Activated naive CD4-positive, alpha-beta T cell treated with anti-CD3 and anti-CD28 coated beads for 36 hours (primary cell): ENCODE measurements at regions not wholly inside any gene's neighbourhood (a gene's known extent, or its start where the extent isn't known, plus 50 kb on each side); places are given as distances from the start of the nearest gene placed in this dataset.

ENCODE experiments used
- CTCF ChIA-PET: fragments of 350-600 bp; sonication (Branson Sonifier 250); formaldehyde crosslinking; loops from one replicate; lab custom pipeline; 2021; ENCODE audit warnings: antibody characterized with exemption; lab: Charles Lee
- DNase-seq: peaks from one replicate; pipeline ENCODE4 v3.0.0-alpha.2; 2020
- H3K27ac Mint-ChIP-seq: one replicate; pipeline ENCODE4 v1.8.0; 2021; ENCODE audit warnings: mild to moderate bottlenecking, mixed read lengths
- H3K27me3 Mint-ChIP-seq: one replicate; pipeline ENCODE4 v1.8.0; 2021; ENCODE audit warnings: low read depth, mixed read lengths
- H3K36me3 Mint-ChIP-seq: one replicate; pipeline ENCODE4 v1.8.0; 2021; ENCODE audit warnings: low read depth, mixed read lengths
- H3K4me1 Mint-ChIP-seq: one replicate; pipeline ENCODE4 v1.8.0; 2021; ENCODE audit warnings: low read depth, mixed read lengths
- H3K4me3 Mint-ChIP-seq: one replicate; pipeline ENCODE4 v1.8.0; 2021; ENCODE audit warnings: mild to moderate bottlenecking, moderate library complexity, mixed read lengths
- H3K9me3 Mint-ChIP-seq: one replicate; pipeline ENCODE4 v1.8.0; 2021; ENCODE audit warnings: mixed read lengths
- intact Hi-C: fragments of 100-400 bp; cut with micrococcal nuclease; formaldehyde crosslinking; loops from one replicate; pipeline ENCODE4 v1.15.1; 2023

DNA sequence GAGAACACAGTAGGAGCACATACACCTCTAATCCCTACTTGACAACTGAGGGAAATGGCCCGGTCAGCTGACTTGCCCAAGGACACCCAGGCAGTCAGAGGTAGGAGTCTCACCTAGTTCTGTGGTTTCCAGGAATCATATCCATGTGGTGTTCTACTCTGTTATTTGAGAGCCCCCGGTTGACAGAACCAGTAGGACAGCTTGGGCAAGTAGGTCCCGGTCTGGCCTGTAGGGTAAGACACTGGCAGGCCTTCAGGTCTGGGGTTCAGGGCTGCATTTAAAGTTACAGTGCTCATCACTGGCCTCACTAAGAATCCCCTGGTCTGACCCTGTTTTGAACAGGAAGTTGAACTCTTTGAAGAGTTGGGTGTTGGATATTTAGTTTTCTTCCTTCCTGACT is 476.1 kb downstream of the SHQ1 start:
- intact Hi-C loops, result no loop called here

DNA sequence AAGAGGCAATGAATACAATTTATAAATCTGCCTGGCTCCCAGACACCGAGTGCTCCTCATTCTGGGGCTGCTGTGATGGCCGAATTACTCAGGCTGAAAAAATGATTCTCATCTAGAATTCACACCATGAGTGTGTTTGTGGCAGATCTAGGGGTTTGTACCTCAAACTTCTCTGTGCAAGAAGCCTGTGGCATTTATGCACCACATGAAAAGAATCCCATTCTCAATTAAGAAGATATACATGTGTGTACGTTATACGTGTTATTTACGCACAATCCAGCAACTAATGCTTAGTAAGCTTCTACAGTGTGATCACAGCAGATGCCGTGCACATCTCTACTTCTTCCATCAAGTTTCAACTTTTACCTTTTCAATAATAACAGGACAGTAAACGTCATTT is 476.8 kb downstream of the SHQ1 start:
- no peak overlapping the region for H3K27ac Mint-ChIP-seq
- DNase-seq, result no peak
- H3K27me3 Mint-ChIP-seq, result no peaks in the 10 kb centered on the region
- H3K4me1 Mint-ChIP-seq, result peaks cover 40% of the 10 kb centered on the region
- CTCF ChIA-PET, result no interaction called here
- H3K9me3 Mint-ChIP-seq, result peaks cover 2% of the 10 kb centered on the region
- intact Hi-C loops, result no loop called here
- no peak overlapping the region for H3K4me3 Mint-ChIP-seq
- H3K36me3 Mint-ChIP-seq, result peaks cover under 1% of the 10 kb centered on the region

More for the DNA sequence above, 476.1 kb downstream of the SHQ1 start:
- CTCF ChIA-PET, result interaction anchor here (0.6 kb wide), 1 partner anchor 35 kb away, joined by 3 read pairs; no protein-coding TSS in a partner anchor
- no peak for DNase-seq
- Mint-ChIP-seq H3K9me3 (peaks cover 2% of the 10 kb centered on the region), H3K36me3 (peaks cover 5% of the 10 kb centered on the region), H3K4me3 (no peak overlapping the region), H3K4me1 (peaks cover 45% of the 10 kb centered on the region), H3K27me3 (no peaks in the 10 kb centered on the region), H3K27ac (no peak overlapping the region)

DNA sequence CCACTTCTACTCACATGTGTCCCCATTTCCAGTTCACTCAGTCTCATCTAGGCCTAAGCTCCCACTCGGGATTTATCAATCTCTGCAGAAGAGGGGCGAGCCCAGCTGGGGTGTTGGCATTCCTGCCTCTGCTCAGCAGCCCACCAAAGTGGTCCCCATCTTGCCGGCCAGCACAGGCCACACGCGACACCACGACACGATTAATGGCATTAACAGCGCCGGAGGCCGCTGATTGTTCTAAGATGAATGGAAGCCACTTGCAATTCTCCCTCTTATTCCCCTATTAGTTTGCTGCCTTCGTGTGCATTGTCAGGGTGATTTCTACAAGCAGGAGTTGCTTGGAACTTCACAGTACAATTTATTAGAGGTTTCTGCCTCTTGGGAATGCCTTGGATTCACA is 477.3 kb downstream of the SHQ1 start:
- CTCF ChIA-PET, result no interaction called here
- Mint-ChIP-seq H3K36me3 (no peaks in the 10 kb centered on the region), H3K4me1 (peaks cover 38% of the 10 kb centered on the region), H3K4me3 (no peak overlapping the region), H3K9me3 (peaks cover 2% of the 10 kb centered on the region), H3K27me3 (no peaks in the 10 kb centered on the region), H3K27ac (no peak overlapping the region)
- intact Hi-C loops, result no loop called here
- DNase-seq, result no peak

DNA sequence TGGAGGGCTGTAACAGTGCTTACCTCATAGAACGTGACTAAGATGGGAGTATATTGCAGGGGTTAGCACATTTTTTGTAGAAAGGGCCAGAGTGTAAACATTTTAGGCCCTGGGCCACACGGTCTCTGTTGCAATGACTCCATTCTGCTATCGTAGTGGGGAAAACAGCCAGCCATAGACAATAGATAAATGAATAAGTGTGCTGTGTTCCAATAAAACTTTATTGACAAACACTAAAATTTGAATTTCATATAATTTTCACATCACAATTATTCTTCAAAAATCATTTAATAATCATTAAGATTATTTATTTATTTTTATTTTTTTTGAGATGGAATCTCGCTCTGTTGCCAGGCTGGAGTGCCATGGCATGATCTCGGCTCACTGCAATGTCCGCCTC is 478.6 kb downstream of the SHQ1 start:
- Mint-ChIP-seq H3K36me3 (no peaks in the 10 kb centered on the region), H3K4me3 (no peak overlapping the region), H3K27me3 (no peaks in the 10 kb centered on the region), H3K9me3 (peaks cover 2% of the 10 kb centered on the region), H3K27ac (no peak overlapping the region), H3K4me1 (peaks cover 27% of the 10 kb centered on the region)
- CTCF ChIA-PET, result interaction anchor here (1.1 kb wide), 1 partner anchor 17 kb away, joined by 3 read pairs; no protein-coding TSS in a partner anchor
- no peak for DNase-seq
- intact Hi-C loops, result no loop called here

DNA sequence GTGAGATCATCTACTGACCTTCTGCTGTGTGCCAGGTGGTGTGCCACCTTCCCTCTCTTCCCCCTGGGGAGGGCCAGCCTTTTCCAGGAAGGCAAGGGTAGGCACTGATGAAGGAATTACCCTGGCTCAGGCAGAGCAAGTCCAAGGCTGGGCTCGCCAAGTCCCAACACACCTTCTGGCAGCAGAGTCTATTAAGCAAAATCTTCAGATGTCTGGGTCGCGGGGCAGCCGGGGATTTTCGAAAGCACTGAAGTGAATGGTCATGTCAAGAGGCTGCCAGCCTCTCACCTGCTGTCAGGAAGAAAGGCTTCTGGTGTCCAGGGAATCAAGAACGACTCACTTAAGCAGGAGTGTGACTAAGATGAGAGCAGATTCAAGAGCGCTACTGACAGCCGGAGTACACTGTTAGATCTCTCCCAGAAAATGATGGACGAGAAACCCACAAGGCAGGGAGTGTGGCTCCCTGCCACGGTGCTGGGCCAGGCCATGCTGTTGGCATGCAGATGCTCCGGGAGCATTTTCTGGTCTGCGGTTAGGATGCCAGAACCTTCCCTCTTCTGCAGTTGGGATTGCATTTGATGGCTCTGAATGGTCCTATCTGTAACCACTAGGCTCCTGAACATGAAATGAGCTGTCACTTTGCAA is 479.8 kb downstream of the SHQ1 start:
- no peak for DNase-seq
- no peak overlapping the region for H3K27ac Mint-ChIP-seq
- no peaks in the 10 kb centered on the region for H3K27me3 Mint-ChIP-seq
- H3K9me3 Mint-ChIP-seq, result no peaks in the 10 kb centered on the region
- H3K36me3 Mint-ChIP-seq, result no peaks in the 10 kb centered on the region
- H3K4me1 Mint-ChIP-seq, result peaks cover 19% of the 10 kb centered on the region
- CTCF ChIA-PET, result interaction anchor here (1.1 kb wide), 1 partner anchor 16 kb away, joined by 3 read pairs; no protein-coding TSS in a partner anchor
- intact Hi-C loops, result no loop called here
- H3K4me3 Mint-ChIP-seq, result no peak overlapping the region

DNA sequence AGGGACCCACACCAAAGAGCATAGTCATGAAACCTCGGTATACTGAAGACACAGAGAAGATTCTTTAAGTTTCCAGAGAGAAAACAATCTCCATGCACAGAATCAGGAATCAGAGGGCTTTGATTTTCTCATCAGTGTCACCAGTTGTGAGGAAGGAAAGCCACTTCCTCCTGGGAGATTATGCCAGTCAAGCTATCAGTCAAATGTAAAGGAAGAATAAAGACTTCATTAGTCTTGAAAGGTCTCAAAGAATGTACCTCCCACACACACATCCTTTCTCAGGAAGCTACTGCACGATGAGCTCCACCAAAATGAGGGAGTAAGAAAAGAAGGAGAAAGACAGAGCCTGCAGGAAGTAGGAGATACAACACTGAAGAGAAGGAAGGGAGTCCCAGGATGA is 486.3 kb downstream of the SHQ1 start:
- Mint-ChIP-seq H3K27me3 (no peaks in the 10 kb centered on the region), H3K9me3 (peaks cover 7% of the 10 kb centered on the region), H3K36me3 (no peaks in the 10 kb centered on the region), H3K4me1 (no peaks in the 10 kb centered on the region), H3K4me3 (no peak overlapping the region), H3K27ac (no peak overlapping the region)
- intact Hi-C loops, result no loop called here
- DNase-seq, result no peak
- CTCF ChIA-PET, result no interaction called here

DNA sequence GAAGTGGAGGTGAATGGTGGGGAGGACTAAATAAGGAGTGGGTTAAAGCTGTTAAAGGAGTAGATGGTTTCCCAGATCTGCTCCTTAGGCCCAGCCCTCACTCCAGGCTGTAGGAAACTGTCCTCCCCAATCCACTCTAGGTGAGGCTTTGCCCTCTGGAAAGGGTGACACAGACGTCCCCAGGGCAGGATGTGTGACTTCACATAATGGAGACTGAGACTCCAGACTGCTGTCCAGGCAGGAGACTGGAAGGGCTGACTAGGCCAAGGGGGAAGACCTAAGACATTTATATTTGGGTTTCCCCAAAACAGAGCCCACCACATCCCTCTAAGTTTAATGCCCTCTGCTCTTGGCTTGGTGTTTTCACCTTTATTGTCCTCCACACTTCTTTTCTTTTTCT is 488.5 kb downstream of the SHQ1 start:
- intact Hi-C loops, result no loop called here
- no peak overlapping the region for H3K27ac Mint-ChIP-seq
- H3K9me3 Mint-ChIP-seq, result peaks cover 7% of the 10 kb centered on the region
- no peaks in the 10 kb centered on the region for H3K27me3 Mint-ChIP-seq
- DNase-seq, result no peak
- CTCF ChIA-PET, result no interaction called here
- H3K4me1 Mint-ChIP-seq, result no peaks in the 10 kb centered on the region
- no peaks in the 10 kb centered on the region for H3K36me3 Mint-ChIP-seq
- no peak overlapping the region for H3K4me3 Mint-ChIP-seq

DNA sequence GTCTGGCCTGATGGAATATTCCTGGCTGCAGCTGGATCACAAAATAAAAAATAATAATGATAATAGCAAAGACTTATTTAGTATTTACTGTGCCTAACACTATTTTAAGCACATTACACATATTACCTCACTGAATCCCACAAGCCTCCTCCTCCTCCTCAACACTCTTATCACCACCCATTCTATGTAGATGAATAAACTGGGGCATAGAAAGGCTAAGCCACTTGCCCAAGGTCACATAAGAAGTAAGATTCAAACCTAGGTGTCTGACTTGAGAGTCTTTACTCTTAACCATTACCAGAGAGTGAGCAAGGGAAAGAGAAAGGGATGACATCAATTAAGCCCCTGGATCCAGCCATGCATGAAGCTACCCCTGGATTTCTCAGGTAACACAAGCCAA is 493.1 kb downstream of the SHQ1 start:
- H3K27ac Mint-ChIP-seq, result no peak overlapping the region
- no peaks in the 10 kb centered on the region for H3K27me3 Mint-ChIP-seq
- no peaks in the 10 kb centered on the region for H3K9me3 Mint-ChIP-seq
- H3K4me1 Mint-ChIP-seq, result no peaks in the 10 kb centered on the region
- intact Hi-C loops, result no loop called here
- no peaks in the 10 kb centered on the region for H3K36me3 Mint-ChIP-seq
- H3K4me3 Mint-ChIP-seq, result no peak overlapping the region
- DNase-seq, result no peak
- CTCF ChIA-PET, result interaction anchor here (1.0 kb wide), 1 partner anchor 311 kb away, joined by 3 read pairs; no protein-coding TSS in a partner anchor

DNA sequence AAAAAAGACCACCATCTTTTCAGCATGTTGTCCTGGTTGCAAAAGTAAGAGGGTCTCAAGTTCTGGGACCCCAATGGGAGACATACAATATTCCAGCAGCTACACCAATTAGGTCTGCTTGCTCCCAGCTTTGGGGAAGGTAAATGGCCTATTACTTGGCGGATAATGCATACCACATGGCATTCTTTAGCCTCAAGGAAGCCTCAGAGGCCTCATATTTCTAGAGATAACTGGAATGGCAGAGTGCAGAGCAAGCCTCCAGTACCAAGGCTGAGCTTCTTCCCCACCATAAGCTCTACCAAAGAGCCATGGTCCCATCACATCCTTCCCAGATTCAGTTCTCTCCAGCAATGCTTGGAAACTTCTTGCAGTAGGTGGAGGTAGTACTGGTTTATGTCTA is 493.8 kb downstream of the SHQ1 start:
- Mint-ChIP-seq H3K27ac (no peak overlapping the region), H3K4me3 (no peak overlapping the region), H3K9me3 (no peaks in the 10 kb centered on the region), H3K4me1 (no peaks in the 10 kb centered on the region), H3K27me3 (no peaks in the 10 kb centered on the region), H3K36me3 (no peaks in the 10 kb centered on the region)
- DNase-seq, result no peak
- CTCF ChIA-PET, result no interaction called here
- intact Hi-C loops, result no loop called here

DNA sequence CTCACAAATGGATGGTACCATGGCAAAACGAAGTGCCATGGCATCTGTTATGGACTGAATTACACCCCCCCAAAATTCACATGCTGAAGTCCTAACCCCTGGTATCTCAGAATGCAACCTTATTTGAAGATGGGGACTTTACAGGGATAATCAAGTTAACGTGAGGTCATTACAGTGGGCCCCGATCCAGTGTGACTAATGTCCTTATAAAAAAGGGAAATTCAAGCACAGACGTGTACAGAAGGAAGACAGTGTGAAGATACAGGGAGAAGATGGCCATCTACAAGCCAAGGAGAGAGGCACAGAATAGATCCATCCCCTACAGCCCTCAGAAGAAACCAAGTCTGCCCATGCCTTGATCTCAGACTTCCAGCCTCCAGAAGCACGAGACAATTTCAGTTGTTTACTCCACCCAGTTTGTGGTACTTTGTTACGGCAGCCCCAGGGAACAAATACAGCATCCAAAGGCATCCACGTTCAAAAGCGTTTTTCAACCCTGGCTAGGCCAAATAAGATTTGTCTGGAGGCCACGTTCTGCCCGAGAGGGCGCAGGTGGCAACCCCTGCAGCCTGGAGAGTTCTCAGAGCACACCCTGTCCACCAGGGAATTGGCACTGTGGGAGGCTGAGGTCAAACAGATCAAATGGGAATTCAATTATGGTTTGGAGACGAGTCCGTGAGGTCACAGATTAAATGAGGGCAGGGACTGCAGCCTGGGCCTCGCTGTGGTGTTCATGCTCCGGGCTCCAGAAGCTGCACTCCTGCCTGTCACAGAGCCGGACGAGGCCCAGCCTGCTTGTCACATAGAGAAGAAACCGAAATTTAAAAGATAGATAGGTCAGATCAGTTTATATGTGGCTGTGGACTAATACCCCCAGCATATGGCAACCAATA is 494.8 kb downstream of the SHQ1 start:
- peaks cover 2% of the 10 kb centered on the region for H3K4me1 Mint-ChIP-seq
- H3K27me3 Mint-ChIP-seq, result no peaks in the 10 kb centered on the region
- H3K27ac Mint-ChIP-seq, result no peak overlapping the region
- CTCF ChIA-PET, result interaction anchor here (1.2 kb wide), 1 partner anchor 16 kb away, joined by 3 read pairs; no protein-coding TSS in a partner anchor
- no peak overlapping the region for H3K4me3 Mint-ChIP-seq
- no peaks in the 10 kb centered on the region for H3K36me3 Mint-ChIP-seq
- DNase-seq, result no peak
- intact Hi-C loops, result no loop called here
- peaks cover 2% of the 10 kb centered on the region for H3K9me3 Mint-ChIP-seq

DNA sequence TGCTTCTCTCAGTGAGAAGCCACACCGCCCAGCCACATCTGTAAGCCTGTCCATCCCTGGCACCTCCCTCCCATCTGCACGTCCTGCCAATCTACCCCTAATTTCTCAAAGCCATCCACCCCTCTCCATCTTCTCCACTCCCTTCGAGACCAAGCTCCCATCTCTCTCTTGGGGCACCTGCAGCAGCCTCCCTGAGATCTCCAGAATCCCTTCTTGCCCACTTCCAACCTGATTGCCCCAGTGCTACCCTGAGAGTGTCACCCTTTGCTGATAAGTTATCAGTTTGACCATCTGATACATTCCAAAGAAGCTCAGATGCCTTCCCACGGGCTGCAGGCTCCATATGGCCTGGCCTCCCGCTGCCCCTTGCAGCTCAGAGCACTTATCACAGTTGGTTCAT is 496.1 kb downstream of the SHQ1 start:
- H3K4me1 Mint-ChIP-seq, result peaks cover 13% of the 10 kb centered on the region
- no peaks in the 10 kb centered on the region for H3K36me3 Mint-ChIP-seq
- H3K27me3 Mint-ChIP-seq, result no peaks in the 10 kb centered on the region
- DNase-seq, result no peak
- peaks cover 2% of the 10 kb centered on the region for H3K9me3 Mint-ChIP-seq
- no peak overlapping the region for H3K27ac Mint-ChIP-seq
- intact Hi-C loops, result no loop called here
- no peak overlapping the region for H3K4me3 Mint-ChIP-seq
- CTCF ChIA-PET, result interaction anchor here (1.2 kb wide), 1 partner anchor 17 kb away, joined by 3 read pairs; no protein-coding TSS in a partner anchor

DNA sequence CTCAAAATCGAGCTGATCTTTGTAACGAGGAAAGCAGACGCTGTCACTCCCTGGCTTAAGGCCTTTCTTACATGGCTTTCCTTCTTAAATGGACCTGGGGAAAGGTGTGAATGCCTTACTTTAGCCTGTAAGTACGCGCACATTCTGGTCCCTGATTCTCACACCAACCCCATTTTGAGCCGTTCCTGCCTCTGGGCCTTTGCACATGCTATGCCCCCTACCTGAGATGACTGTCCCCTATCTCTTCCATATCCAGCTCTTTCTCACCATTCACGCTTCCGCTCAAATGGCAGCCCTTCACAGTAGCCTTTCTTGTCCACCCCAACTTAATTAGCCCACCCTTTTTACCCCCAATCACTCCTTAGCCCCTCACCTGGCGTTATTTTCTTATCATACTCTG is 496.7 kb downstream of the SHQ1 start:
- Mint-ChIP-seq H3K4me1 (peaks cover 18% of the 10 kb centered on the region), H3K27me3 (no peaks in the 10 kb centered on the region), H3K27ac (no peak overlapping the region), H3K4me3 (no peak overlapping the region), H3K36me3 (no peaks in the 10 kb centered on the region), H3K9me3 (peaks cover 2% of the 10 kb centered on the region)
- intact Hi-C loops, result no loop called here
- DNase-seq, result no peak
- CTCF ChIA-PET, result no interaction called here
